B cell (primary cell): ENCODE measurements at regions not wholly inside any gene's neighbourhood (a gene's known extent, or its start where the extent isn't known, plus 50 kb on each side); places are given as distances from the start of the nearest gene placed in this dataset.

Experiments
- ATAC-seq: fragments of 200-7000 bp; cut with Tn5 transposase; one replicate; pipeline ENCODE4 v1.10.0; 2021; ENCODE audit warnings: low read depth, mild to moderate bottlenecking, moderate number of reproducible peaks, moderate library complexity
- CTCF ChIA-PET: fragments of 350-600 bp; sonication (Branson Sonifier 250); formaldehyde crosslinking; loops from one replicate; lab custom pipeline; 2021; ENCODE audit warnings: antibody characterized with exemption, inconsistent platforms; lab: Charles Lee
- POLR2A ChIA-PET: fragments of 350-600 bp; sonication (Branson Sonifier 250); formaldehyde crosslinking; loops from one replicate; lab custom pipeline; 2021; ENCODE audit warnings: antibody characterized with exemption; lab: Charles Lee
- DNase-seq: peaks from one replicate; pipeline ENCODE4 v3.0.0; 2013
- H2AFZ ChIP-seq: 2 replicates; pipeline ENCODE4 v1.6.1; 2012; ENCODE audit warnings: mild to moderate bottlenecking, low read depth, low read length; ENCODE audit not compliant: insufficient read depth, poor library complexity, severe bottlenecking
- H3K27ac ChIP-seq, 2 donors: 1 replicate in 1 of 2; 2 replicates in 1 of 2; pipeline ENCODE4 v1.5.1; 2012 to 2013; ENCODE audit warnings: low read length in 2 of 2, mild to moderate bottlenecking in 2 of 2, moderate library complexity in 1 of 2
- H3K27me3 ChIP-seq, 4 experiments: fragments of 200-600 bp in 1 of 4; sonication (generic) in 1 of 4; replicated peaks in 1 of 4; 1 replicate in 2 of 4; 2 replicates in 2 of 4; pipeline versions ENCODE4 v1.6.1 to v1.7.0; 2013 to 2016; ENCODE audit warnings: low read length in 3 of 4, mild to moderate bottlenecking in 2 of 4, mixed read lengths in 1 of 4, moderate library complexity in 1 of 4; ENCODE audit not compliant: insufficient read depth in 4 of 4, control insufficient read depth in 3 of 4; ENCODE audit errors: control extremely low read depth in 1 of 4
- H3K36me3 ChIP-seq, 2 experiments: replicated peaks in 1 of 2; 1 replicate in 1 of 2; 2 replicates in 1 of 2; pipeline versions ENCODE4 v1.6.1 to v1.7.1; 2013; ENCODE audit warnings: low read length in 1 of 2; ENCODE audit not compliant: insufficient read depth in 2 of 2, control insufficient read depth in 1 of 2; ENCODE audit errors: control extremely low read depth in 1 of 2, extremely low read depth in 1 of 2
- H3K4me1 ChIP-seq, 2 donors: fragments of 200-600 bp in 1 of 2; sonication (generic) in 1 of 2; 1 replicate in 1 of 2; 2 replicates in 1 of 2; pipeline versions ENCODE4 v1.5.1 to v1.6.1; 2013 to 2017; ENCODE audit warnings: low read length in 2 of 2; ENCODE audit not compliant: control insufficient read depth in 2 of 2, insufficient read depth in 2 of 2
- H3K4me2 ChIP-seq: replicated peaks from 2 replicates; pipeline ENCODE3; 2012; ENCODE audit warnings: mild to moderate bottlenecking, low read depth, low read length; ENCODE audit not compliant: poor library complexity, severe bottlenecking
- H3K4me3 ChIP-seq, 5 experiments: fragments of 200-600 bp in 1 of 5; sonication (generic) in 1 of 5; 1 replicate in 3 of 5; 2 replicates in 2 of 5; pipeline versions ENCODE4 v1.5.1 to v1.7.0; 2011 to 2016; ENCODE audit warnings: low read length in 4 of 5, mild to moderate bottlenecking in 4 of 5, low read depth in 2 of 5, control low read depth in 1 of 5, moderate library complexity in 1 of 5; ENCODE audit not compliant: insufficient read depth in 1 of 5; ENCODE audit errors: control extremely low read depth in 1 of 5, extremely low read depth in 1 of 5
- H3K79me2 ChIP-seq: fragments of 200-600 bp; sonication (generic); one replicate; pipeline ENCODE4 v1.6.0; 2016; ENCODE audit warnings: low read length; ENCODE audit not compliant: control insufficient read depth, insufficient read depth
- H3K9ac ChIP-seq: fragments of 200-600 bp; sonication (generic); 2 replicates; pipeline ENCODE4 v1.6.1; 2017; ENCODE audit warnings: mild to moderate bottlenecking, low read length, moderate library complexity
- H3K9me3 ChIP-seq, 3 donors: one replicate each; pipeline versions ENCODE4 v1.6.1 to v1.7.1; 2013; ENCODE audit warnings: low read length in 2 of 3; ENCODE audit not compliant: control insufficient read depth in 2 of 3, insufficient read depth in 1 of 3; ENCODE audit errors: control extremely low read depth in 1 of 3
- H4K20me1 ChIP-seq: 2 replicates; pipeline ENCODE4 v1.6.0; 2012; ENCODE audit warnings: mild to moderate bottlenecking, low read length; ENCODE audit not compliant: insufficient read depth, control insufficient read depth, poor library complexity, severe bottlenecking
- H3K27ac Mint-ChIP-seq: one replicate; pipeline ENCODE4 v1.8.0; 2021; ENCODE audit warnings: mixed read lengths
- H3K27me3 Mint-ChIP-seq: one replicate; pipeline ENCODE4 v1.8.0; 2021; ENCODE audit warnings: mixed read lengths
- H3K4me1 Mint-ChIP-seq: one replicate; pipeline ENCODE4 v1.8.0; 2021; ENCODE audit warnings: mixed read lengths
- H3K4me3 Mint-ChIP-seq: one replicate; pipeline ENCODE4 v1.8.0; 2021; ENCODE audit warnings: mixed read lengths
- H3K9me3 Mint-ChIP-seq: one replicate; pipeline ENCODE4 v1.8.0; 2022; ENCODE audit warnings: mixed read lengths; ENCODE audit not compliant: insufficient read depth
- CTCF ChIP-seq: fragments of 200-600 bp; IDR thresholded peaks from one replicate; pipeline ENCODE4 v1.8.0; 2022; ENCODE audit warnings: antibody characterized with exemption, mild to moderate bottlenecking
- EZH2 ChIP-seq: IDR thresholded peaks from 2 replicates; pipeline ENCODE4 v1.6.1; 2012; ENCODE audit warnings: borderline replicate concordance, low read depth, mild to moderate bottlenecking, moderate library complexity, low read length; ENCODE audit not compliant: insufficient read depth, poor library complexity, severe bottlenecking
- WGBS: methylation state at CpG from one replicate; pipeline ENCODE4 v1.1.5; 2013; ENCODE audit warnings: missing lambda C conversion rate; ENCODE audit not compliant: insufficient coverage; 5-methylcytosine and 5-hydroxymethylcytosine counted together
- intact Hi-C: fragments of 100-400 bp; cut with micrococcal nuclease; formaldehyde crosslinking; loops from one replicate; pipeline ENCODE4 v1.10.0; 2022

GRCh38 chr10:117603726-117604125 is 61.2 kb downstream of the EMX2 start:
- Histone ChIP-seq H3K36me3 (no peaks in the 10 kb centered on the region), H3K27me3 (no peaks in the 10 kb centered on the region), H3K27ac (no peak overlapping the region), H3K9me3 (peaks cover 0 to 3% (median 0%) of the 10 kb centered on the region in 3 donors), H2AFZ (no peak overlapping the region), H3K4me2 (no peak overlapping the region), H3K79me2 (no peaks in the 10 kb centered on the region), H4K20me1 (no peaks in the 10 kb centered on the region), H3K4me3 (no peak overlapping the region), H3K4me1 (no peaks in the 10 kb centered on the region), H3K9ac (no peak overlapping the region)
- ATAC-seq: no peak
- no peak for TF ChIP-seq EZH2
- TF ChIP-seq CTCF: no peak
- Mint-ChIP-seq H3K4me3 (no peak overlapping the region), H3K27ac (no peak overlapping the region), H3K9me3 (no peaks in the 10 kb centered on the region), H3K27me3 (peaks cover 5% of the 10 kb centered on the region), H3K4me1 (no peaks in the 10 kb centered on the region)
- intact Hi-C loops: no loop called here
- no peak for DNase-seq
- 88% methylated on average over 5 of the region's 5 CpGs for WGBS
- CTCF ChIA-PET: no interaction called here
- POLR2A ChIA-PET: no interaction called here

- Mint-ChIP-seq H3K4me3 (no peak overlapping the region), H3K27me3 (peaks cover 6% of the 10 kb centered on the region), H3K27ac (no peak overlapping the region), H3K4me1 (no peaks in the 10 kb centered on the region), H3K9me3 (no peaks in the 10 kb centered on the region)
- no peak overlapping the region for H3K27ac ChIP-seq
- intact Hi-C loops: no loop called here
- no peaks in the 10 kb centered on the region for H3K36me3 ChIP-seq
- no peak overlapping the region for H3K4me2 ChIP-seq
- H3K9ac ChIP-seq: no peak overlapping the region
- ChIA-PET POLR2A (no interaction called here), CTCF (no interaction called here)
- DNase-seq: no peak
- peaks cover 0 to 3% (median 0%) of the 10 kb centered on the region in 4 experiments for H3K27me3 ChIP-seq
- no peak for TF ChIP-seq CTCF
- no peak for TF ChIP-seq EZH2
- H4K20me1 ChIP-seq: no peaks in the 10 kb centered on the region
- no peaks in the 10 kb centered on the region for H3K4me1 ChIP-seq
- no peaks in the 10 kb centered on the region for H3K79me2 ChIP-seq
- 43% methylated on average over 4 of the region's 4 CpGs for WGBS
- peaks cover 0 to 4% (median 0%) of the 10 kb centered on the region in 3 donors for H3K9me3 ChIP-seq
- no peak overlapping the region for H3K4me3 ChIP-seq
- no peak overlapping the region for H2AFZ ChIP-seq
- no peak for ATAC-seq
Measured at GRCh38 chr10:117609095-117609795, 66.7 kb downstream of the EMX2 start.
